ENCODE measurements at regions not wholly inside any gene's neighbourhood (a gene's known extent, or its start where the extent isn't known, plus 50 kb on each side); places are given as distances from the start of the nearest gene placed in this dataset.
"Not testable (repeated sequence)": the region's sequence is repeated elsewhere in the genome, so short reads cannot be mapped to it uniquely, and the experiment has no call there.

- ATAC-seq (ENCODE audit: poor library complexity) = peak; percentile 69
- DNase-seq = no peak
- intact Hi-C loops (cut with DNase I) = no loop called here
Observed at GRCh38 chr10:6737080-6737641, 157.1 kb upstream of the PRKCQ start.

GRCh38 chr10:6734286-6734685, 154.2 kb upstream of the PRKCQ start:
- intact Hi-C loops (cut with DNase I) = no loop called here
- DNase-seq (no peak), ATAC-seq (ENCODE audit: poor library complexity) (no peak)

GRCh38 chr10:6729861-6730344, 149.8 kb upstream of the PRKCQ start:
- ATAC-seq (ENCODE audit: poor library complexity) = peak; percentile 51
- intact Hi-C loops (cut with DNase I) = no loop called here
- no peak for DNase-seq

GRCh38 chr10:6729071-6729774, 149.1 kb upstream of the PRKCQ start:
- ATAC-seq (ENCODE audit: poor library complexity) (peak; percentile 67), DNase-seq (no peak)
- intact Hi-C loops (cut with DNase I) = no loop called here

GRCh38 chr10:6726924-6727323, 146.8 kb upstream of the PRKCQ start:
- intact Hi-C loops (cut with DNase I) = no loop called here
- ATAC-seq (ENCODE audit: poor library complexity) (no peak), DNase-seq (no peak)

- ATAC-seq (ENCODE audit: poor library complexity) = no peak
- intact Hi-C loops (cut with DNase I) = no loop called here
Observed at GRCh38 chr10:6722616-6723004, 142.5 kb upstream of the PRKCQ start.

GRCh38 chr10:6721964-6722615, 142.0 kb upstream of the PRKCQ start:
- ATAC-seq (ENCODE audit: poor library complexity) = peak; percentile 78
- no peak for DNase-seq
- intact Hi-C loops (cut with DNase I) = no loop called here

More at GRCh38 chr10:6722616-6723004, 142.5 kb upstream of the PRKCQ start:
- DNase-seq = no peak

GRCh38 chr10:6721480-6721879, 141.4 kb upstream of the PRKCQ start:
- DNase-seq (no peak), ATAC-seq (ENCODE audit: poor library complexity) (peak; percentile 93)
- intact Hi-C loops (cut with DNase I) = no loop called here

- ATAC-seq (ENCODE audit: poor library complexity) (no peak), DNase-seq (no peak)
- intact Hi-C loops (cut with DNase I) = no loop called here
Observed at GRCh38 chr10:6719561-6719960, 139.5 kb upstream of the PRKCQ start.

GRCh38 chr10:6718550-6718949, 138.5 kb upstream of the PRKCQ start:
- DNase-seq (no peak), ATAC-seq (ENCODE audit: poor library complexity) (no peak)
- intact Hi-C loops (cut with DNase I) = no loop called here

- DNase-seq (no peak), ATAC-seq (ENCODE audit: poor library complexity) (no peak)
- intact Hi-C loops (cut with DNase I) = no loop called here
Observed at GRCh38 chr10:6716516-6716915, 136.4 kb upstream of the PRKCQ start.

- intact Hi-C loops (cut with DNase I) = no loop called here
- DNase-seq (no peak), ATAC-seq (ENCODE audit: poor library complexity) (no peak)
Observed at GRCh38 chr10:6713716-6714115, 133.6 kb upstream of the PRKCQ start.

GRCh38 chr10:6713120-6713519, 133.0 kb upstream of the PRKCQ start:
- no peak for ATAC-seq (ENCODE audit: poor library complexity)
- DNase-seq = no peak
- intact Hi-C loops (cut with DNase I) = no loop called here

- no peak for DNase-seq
- intact Hi-C loops (cut with DNase I) = no loop called here
- ATAC-seq (ENCODE audit: poor library complexity) = no peak
Observed at GRCh38 chr10:6711881-6712280, 131.8 kb upstream of the PRKCQ start.

- no peak for DNase-seq
- no peak for ATAC-seq (ENCODE audit: poor library complexity)
- intact Hi-C loops (cut with DNase I) = no loop called here
Observed at GRCh38 chr10:6711408-6711841, 131.3 kb upstream of the PRKCQ start.

GRCh38 chr10:6707352-6707751, 127.3 kb upstream of the PRKCQ start:
- no peak for DNase-seq
- intact Hi-C loops (cut with DNase I) = no loop called here

GRCh38 chr10:6706725-6707124, 126.6 kb upstream of the PRKCQ start:
- ATAC-seq (ENCODE audit: poor library complexity) = no peak
- intact Hi-C loops (cut with DNase I) = no loop called here

More at GRCh38 chr10:6707352-6707751, 127.3 kb upstream of the PRKCQ start:
- no peak for ATAC-seq (ENCODE audit: poor library complexity)

GRCh38 chr10:6704896-6705295, 124.8 kb upstream of the PRKCQ start:
- intact Hi-C loops (cut with DNase I) = no loop called here
- ATAC-seq (ENCODE audit: poor library complexity) = no peak
- no peak for DNase-seq

More at GRCh38 chr10:6706725-6707124, 126.6 kb upstream of the PRKCQ start:
- no peak for DNase-seq

- ATAC-seq (ENCODE audit: poor library complexity); DNase-seq; intact Hi-C loops (cut with DNase I): not testable (repeated sequence)
Observed at GRCh38 chr10:6702833-6703232, 122.8 kb upstream of the PRKCQ start.

GRCh38 chr10:6702030-6702429, 122.0 kb upstream of the PRKCQ start:
- intact Hi-C loops (cut with DNase I) = no loop called here
- no peak for DNase-seq
- ATAC-seq (ENCODE audit: poor library complexity) = no peak

Measured in Right ventricle myocardium superior (tissue), 1 donor.